Activated T-cell treated with anti-CD3 and anti-CD28 coated beads, Interleukin-2, amount 50 U/mL, for 24 hours (primary cell): ENCODE measurements at regions not wholly inside any gene's neighbourhood (a gene's known extent, or its start where the extent isn't known, plus 50 kb on each side); places are given as distances from the start of the nearest gene placed in this dataset.

Experiments
- DNase-seq: peaks from one replicate; pipeline ENCODE4 v3.0.0-alpha.2; 2020
- H3K27ac Mint-ChIP-seq: 2 replicates; pipeline ENCODE4 v1.8.0; 2020; ENCODE audit warnings: mild to moderate bottlenecking, mixed read lengths
- H3K27me3 Mint-ChIP-seq: 2 replicates; pipeline ENCODE4 v1.8.0; 2020; ENCODE audit warnings: mixed read lengths
- H3K36me3 Mint-ChIP-seq: 2 replicates; pipeline ENCODE4 v1.8.0; 2020; ENCODE audit warnings: low read depth, mixed read lengths
- H3K4me1 Mint-ChIP-seq: 2 replicates; pipeline ENCODE4 v1.8.0; 2020; ENCODE audit warnings: low read depth, mixed read lengths
- H3K4me3 Mint-ChIP-seq: 2 replicates; pipeline ENCODE4 v1.8.0; 2020; ENCODE audit warnings: mild to moderate bottlenecking, moderate library complexity, mixed read lengths
- H3K9me3 Mint-ChIP-seq: 2 replicates; pipeline ENCODE4 v1.8.0; 2020; ENCODE audit warnings: mixed read lengths

DNA sequence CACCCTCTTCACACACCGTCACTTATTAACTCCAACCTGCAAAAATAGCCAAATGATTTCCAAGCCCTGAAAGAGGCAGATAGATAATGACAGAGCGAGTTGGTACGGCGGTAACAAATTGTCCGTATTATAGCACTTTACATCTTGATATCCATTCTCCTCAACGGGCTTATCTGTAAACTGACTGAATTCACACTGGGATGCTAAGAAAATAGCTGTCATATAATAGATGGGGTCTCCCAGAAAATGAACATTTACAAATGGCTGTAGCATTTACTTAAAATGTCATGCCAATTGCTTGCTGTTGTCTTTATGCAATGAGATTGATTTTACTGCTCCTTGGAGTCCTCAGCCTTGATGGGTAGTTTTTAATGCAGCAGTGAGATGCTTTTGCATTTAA is 225.8 kb upstream of the SDK2 start:
- no peak for DNase-seq
- no peaks in the 10 kb centered on the region for H3K9me3 Mint-ChIP-seq
- peaks cover 3% of the 10 kb centered on the region for H3K4me1 Mint-ChIP-seq
- no peak overlapping the region for H3K27ac Mint-ChIP-seq
- H3K27me3 Mint-ChIP-seq: no peaks in the 10 kb centered on the region
- H3K4me3 Mint-ChIP-seq: no peak overlapping the region
- H3K36me3 Mint-ChIP-seq: no peaks in the 10 kb centered on the region

- Mint-ChIP-seq H3K27ac (no peak overlapping the region), H3K4me3 (no peak overlapping the region), H3K27me3 (no peaks in the 10 kb centered on the region), H3K9me3 (no peaks in the 10 kb centered on the region), H3K4me1 (peaks cover 3% of the 10 kb centered on the region), H3K36me3 (no peaks in the 10 kb centered on the region)
- no peak for DNase-seq
These were observed 226.2 kb upstream of the SDK2 start for GRCh38 chr17:73870473-73870872.

DNA sequence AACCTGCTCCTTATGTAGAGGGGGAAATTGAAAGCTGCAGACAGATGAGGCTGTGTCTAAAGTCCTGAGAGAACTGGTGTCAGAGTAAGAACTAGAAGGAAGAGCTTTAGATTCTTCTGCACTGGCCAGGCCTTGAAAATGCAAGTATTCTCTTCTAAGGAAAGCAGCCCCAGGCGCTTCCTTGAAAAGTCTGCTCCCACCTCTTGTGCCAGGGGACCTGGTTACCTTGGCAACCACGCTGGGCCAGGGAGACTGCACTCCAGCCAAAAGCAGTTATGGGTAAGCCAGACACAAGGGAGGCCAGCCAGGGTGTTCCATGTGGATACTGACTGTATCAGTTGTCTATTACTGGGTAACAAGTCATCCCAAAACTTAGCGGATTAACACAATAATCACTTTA is 228.6 kb upstream of the SDK2 start:
- peaks cover 3% of the 10 kb centered on the region for H3K4me1 Mint-ChIP-seq
- H3K27ac Mint-ChIP-seq: no peak overlapping the region
- DNase-seq: no peak
- no peaks in the 10 kb centered on the region for H3K27me3 Mint-ChIP-seq
- H3K9me3 Mint-ChIP-seq: no peaks in the 10 kb centered on the region
- H3K36me3 Mint-ChIP-seq: no peaks in the 10 kb centered on the region
- no peak overlapping the region for H3K4me3 Mint-ChIP-seq

DNA sequence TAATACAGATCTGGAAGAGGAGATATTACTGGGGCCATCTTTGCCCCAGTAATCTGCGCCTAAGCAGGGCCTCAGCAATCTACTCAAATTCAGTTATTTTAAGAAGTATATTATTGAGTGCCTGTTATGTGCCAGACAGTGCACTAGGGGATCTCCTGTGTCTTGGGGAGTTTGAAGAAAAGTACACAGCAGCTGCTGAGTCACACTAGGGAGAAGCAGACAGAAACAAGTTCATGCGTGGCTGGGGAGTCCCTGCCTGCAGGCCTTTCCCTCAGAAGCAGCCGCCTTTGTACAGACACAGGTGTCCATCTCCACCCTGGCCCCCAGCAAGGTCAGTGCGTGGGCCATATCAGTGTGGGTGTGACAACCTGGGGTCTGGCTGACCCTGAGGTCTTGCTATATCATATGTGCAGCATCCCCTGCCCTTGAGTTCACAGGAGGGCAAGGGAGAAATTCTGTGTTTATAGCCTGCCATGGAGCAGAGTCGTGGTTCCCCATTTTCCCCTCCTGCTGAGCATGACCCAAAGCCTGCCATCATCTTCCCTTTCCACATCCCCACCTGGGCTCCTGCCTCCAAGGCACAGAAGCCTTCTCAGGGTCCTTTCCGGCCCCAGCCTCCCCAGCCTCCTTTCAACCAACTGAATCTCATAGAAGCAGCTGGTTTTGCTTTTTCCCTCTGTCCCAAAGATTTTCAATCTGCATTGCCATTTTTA is 229.9 kb upstream of the SDK2 start:
- no peaks in the 10 kb centered on the region for H3K9me3 Mint-ChIP-seq
- no peak for DNase-seq
- H3K27ac Mint-ChIP-seq: no peak overlapping the region
- no peak overlapping the region for H3K4me3 Mint-ChIP-seq
- no peaks in the 10 kb centered on the region for H3K36me3 Mint-ChIP-seq
- peaks cover 3% of the 10 kb centered on the region for H3K4me1 Mint-ChIP-seq
- H3K27me3 Mint-ChIP-seq: no peaks in the 10 kb centered on the region

DNA sequence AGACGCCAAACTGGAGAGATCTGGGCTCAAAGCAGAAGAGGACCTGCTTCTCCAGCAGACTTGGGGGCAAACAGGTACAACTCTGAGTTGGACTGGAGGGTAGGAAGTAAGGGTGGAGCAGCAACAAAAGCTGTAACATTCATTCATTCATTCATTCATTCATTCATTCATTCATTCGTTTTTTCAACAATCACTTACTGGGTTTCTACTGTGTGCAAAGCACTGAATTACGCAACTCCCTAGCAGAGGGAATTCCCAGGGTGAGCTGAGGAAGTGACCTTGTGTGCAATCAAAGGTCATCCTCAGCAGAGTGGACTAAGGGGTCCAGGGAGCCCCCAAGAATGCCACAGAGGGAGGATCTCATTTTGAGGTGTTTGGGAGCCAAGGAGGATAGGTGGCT is 231.1 kb upstream of the SDK2 start:
- Mint-ChIP-seq H3K4me3 (no peak overlapping the region), H3K27me3 (no peaks in the 10 kb centered on the region), H3K36me3 (no peaks in the 10 kb centered on the region), H3K27ac (no peak overlapping the region), H3K4me1 (peaks cover 3% of the 10 kb centered on the region), H3K9me3 (no peaks in the 10 kb centered on the region)
- DNase-seq: no peak

DNA sequence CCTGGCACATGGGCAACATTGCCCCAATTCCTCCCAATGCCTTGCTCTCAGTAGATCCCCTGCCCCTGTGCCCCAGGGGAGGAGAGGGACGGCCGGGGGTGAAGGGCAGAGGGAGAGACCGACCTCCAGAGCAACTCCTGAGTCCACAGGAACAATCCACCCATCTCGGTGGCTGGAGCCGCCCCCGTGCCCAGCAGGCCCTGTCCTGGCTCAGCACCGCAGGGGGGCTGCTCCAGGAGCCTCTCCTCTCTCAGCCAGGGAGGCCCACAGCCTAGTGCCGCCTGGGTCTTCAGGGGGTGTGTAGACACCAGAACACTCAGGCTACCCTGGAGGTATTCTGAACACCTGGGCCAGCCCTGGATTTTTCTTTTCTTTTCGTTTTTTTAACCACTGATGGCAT is 233.7 kb upstream of the SDK2 start:
- H3K4me3 Mint-ChIP-seq: no peak overlapping the region
- no peaks in the 10 kb centered on the region for H3K9me3 Mint-ChIP-seq
- H3K27me3 Mint-ChIP-seq: no peaks in the 10 kb centered on the region
- DNase-seq: no peak
- H3K36me3 Mint-ChIP-seq: no peaks in the 10 kb centered on the region
- peaks cover 3% of the 10 kb centered on the region for H3K4me1 Mint-ChIP-seq
- H3K27ac Mint-ChIP-seq: no peak overlapping the region

- no peak for DNase-seq
- H3K27ac Mint-ChIP-seq: no peak overlapping the region
- peaks cover under 1% of the 10 kb centered on the region for H3K4me1 Mint-ChIP-seq
- H3K36me3 Mint-ChIP-seq: no peaks in the 10 kb centered on the region
- H3K9me3 Mint-ChIP-seq: no peaks in the 10 kb centered on the region
- no peak overlapping the region for H3K4me3 Mint-ChIP-seq
- no peaks in the 10 kb centered on the region for H3K27me3 Mint-ChIP-seq
These were observed 234.7 kb upstream of the SDK2 start for GRCh38 chr17:73878923-73879322.

DNA sequence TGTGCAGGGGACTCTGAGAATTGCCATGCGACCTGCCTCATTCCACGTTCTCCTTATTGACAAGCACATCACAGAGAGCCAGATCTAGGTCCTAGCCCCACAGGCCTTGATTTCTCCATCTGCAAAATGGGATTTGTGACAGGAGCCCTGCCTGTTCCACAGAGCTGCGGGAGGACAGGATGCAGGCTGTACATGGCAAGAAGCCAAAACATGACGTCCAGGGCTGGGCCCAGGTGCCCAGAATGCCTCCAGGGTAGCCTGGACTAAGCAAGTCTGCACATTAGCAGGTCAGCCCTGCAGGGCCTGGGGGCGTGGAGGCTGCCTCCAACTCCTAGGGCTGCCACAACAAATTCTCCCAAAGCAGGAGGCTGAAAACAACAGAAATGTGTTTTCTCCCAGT is 235.7 kb upstream of the SDK2 start:
- Mint-ChIP-seq H3K27me3 (no peaks in the 10 kb centered on the region), H3K36me3 (no peaks in the 10 kb centered on the region), H3K4me1 (no peaks in the 10 kb centered on the region), H3K4me3 (no peak overlapping the region), H3K27ac (no peak overlapping the region), H3K9me3 (no peaks in the 10 kb centered on the region)
- DNase-seq: no peak

DNA sequence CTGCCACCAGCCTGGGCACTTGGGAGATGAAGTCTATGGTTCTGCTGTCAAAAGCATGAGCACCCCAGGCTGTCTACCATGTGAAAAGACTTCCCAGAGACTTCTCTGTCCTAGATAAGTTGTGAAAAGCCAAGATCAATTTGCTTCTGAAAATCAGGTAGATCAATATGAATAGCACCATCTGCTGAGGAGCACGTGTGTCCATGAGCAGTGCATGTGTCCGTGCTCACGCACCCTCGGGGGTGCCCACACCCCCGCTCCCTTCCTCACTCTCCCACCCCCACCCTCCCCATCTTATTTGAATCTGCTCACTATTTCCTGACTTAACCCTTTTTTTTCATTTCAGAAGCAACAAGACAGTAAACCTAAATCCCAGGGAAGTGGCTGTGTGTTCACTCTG is 238.3 kb upstream of the SDK2 start:
- H3K27me3 Mint-ChIP-seq: no peaks in the 10 kb centered on the region
- H3K27ac Mint-ChIP-seq: no peak overlapping the region
- no peak for DNase-seq
- H3K9me3 Mint-ChIP-seq: no peaks in the 10 kb centered on the region
- no peaks in the 10 kb centered on the region for H3K36me3 Mint-ChIP-seq
- no peak overlapping the region for H3K4me3 Mint-ChIP-seq
- no peaks in the 10 kb centered on the region for H3K4me1 Mint-ChIP-seq

DNA sequence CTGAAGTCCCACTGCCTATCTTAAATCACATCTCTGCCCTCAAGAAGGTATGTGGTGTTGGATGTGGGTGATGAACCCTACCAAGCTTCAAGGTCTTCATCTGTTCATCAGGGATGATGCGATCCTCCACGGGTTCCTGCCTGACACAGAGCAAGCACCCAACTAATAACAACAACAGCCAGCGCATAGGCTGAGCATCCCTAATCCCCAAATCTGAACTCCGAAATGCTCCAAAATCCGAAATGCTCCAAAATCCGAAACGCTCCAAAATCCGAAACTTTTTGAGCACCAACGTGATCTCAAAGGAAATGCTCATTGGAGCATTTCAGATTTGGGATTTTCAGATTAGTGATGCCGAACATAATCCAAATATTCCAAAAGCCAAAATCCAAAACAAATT is 238.9 kb upstream of the SDK2 start:
- H3K27ac Mint-ChIP-seq: no peak overlapping the region
- H3K27me3 Mint-ChIP-seq: no peaks in the 10 kb centered on the region
- no peaks in the 10 kb centered on the region for H3K9me3 Mint-ChIP-seq
- no peaks in the 10 kb centered on the region for H3K4me1 Mint-ChIP-seq
- H3K36me3 Mint-ChIP-seq: no peaks in the 10 kb centered on the region
- H3K4me3 Mint-ChIP-seq: no peak overlapping the region
- DNase-seq: no peak

DNA sequence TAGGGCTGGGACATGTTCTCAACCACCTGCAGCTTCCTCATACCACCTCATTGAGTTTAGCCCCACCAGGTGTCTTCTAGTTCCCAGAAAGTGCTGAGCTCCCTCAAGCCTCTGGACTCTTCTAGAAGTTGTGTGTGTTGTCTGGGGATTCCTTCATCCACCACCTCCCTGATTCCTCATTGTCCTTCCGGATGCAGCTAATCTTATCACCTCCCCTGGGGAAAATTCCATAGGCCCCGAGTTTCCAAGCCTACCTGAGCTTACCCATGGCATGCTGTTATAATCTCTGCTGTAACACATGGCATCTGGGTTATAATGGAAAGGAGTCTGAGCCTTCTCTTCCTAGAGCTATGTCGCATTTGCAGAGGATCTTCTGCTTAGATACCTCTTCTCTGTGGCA is 243.5 kb upstream of the SDK2 start:
- Mint-ChIP-seq H3K4me3 (no peak overlapping the region), H3K27ac (no peak overlapping the region), H3K36me3 (no peaks in the 10 kb centered on the region), H3K27me3 (no peaks in the 10 kb centered on the region), H3K4me1 (no peaks in the 10 kb centered on the region), H3K9me3 (no peaks in the 10 kb centered on the region)
- DNase-seq: no peak

GRCh38 chr17:73888862-73889261 is 244.6 kb upstream of the SDK2 start:
- Mint-ChIP-seq H3K27me3 (no peaks in the 10 kb centered on the region), H3K9me3 (no peaks in the 10 kb centered on the region), H3K27ac (no peak overlapping the region), H3K4me3 (no peak overlapping the region), H3K36me3 (no peaks in the 10 kb centered on the region), H3K4me1 (no peaks in the 10 kb centered on the region)
- no peak for DNase-seq

GRCh38 chr17:73889439-73889838 is 245.2 kb upstream of the SDK2 start:
- H3K4me1 Mint-ChIP-seq: no peaks in the 10 kb centered on the region
- no peaks in the 10 kb centered on the region for H3K36me3 Mint-ChIP-seq
- no peak overlapping the region for H3K27ac Mint-ChIP-seq
- DNase-seq: no peak
- H3K9me3 Mint-ChIP-seq: no peaks in the 10 kb centered on the region
- no peak overlapping the region for H3K4me3 Mint-ChIP-seq
- no peaks in the 10 kb centered on the region for H3K27me3 Mint-ChIP-seq

DNA sequence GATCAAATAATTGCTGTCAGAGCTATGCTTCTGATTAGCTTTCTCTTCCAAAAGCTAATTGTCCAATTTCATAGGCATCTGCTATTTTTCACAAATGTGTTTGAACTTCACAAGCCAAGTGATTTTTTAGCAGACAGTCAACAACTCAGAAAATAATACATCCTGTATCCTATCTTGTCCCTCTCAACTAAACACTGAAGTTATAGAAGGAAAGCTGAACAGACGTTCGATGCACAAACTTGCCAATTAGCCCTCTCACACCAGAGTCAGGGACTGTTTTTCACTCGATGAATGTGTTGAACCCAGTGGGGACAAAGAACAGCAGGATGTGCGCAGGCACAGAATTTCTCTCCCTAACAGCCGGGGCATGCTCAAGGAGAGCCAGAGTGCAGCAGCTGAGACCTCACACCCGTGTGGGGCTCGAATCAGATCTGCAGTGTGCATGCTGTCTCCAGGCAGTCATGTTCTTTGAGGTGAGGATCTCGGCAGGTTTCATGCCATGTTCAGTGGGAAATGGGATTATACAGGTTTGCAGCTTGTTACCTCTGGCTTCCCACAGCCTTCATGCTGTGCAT is 246.7 kb upstream of the SDK2 start:
- H3K4me3 Mint-ChIP-seq: no peak overlapping the region
- H3K27ac Mint-ChIP-seq: no peak overlapping the region
- H3K36me3 Mint-ChIP-seq: no peaks in the 10 kb centered on the region
- H3K27me3 Mint-ChIP-seq: peaks cover 3% of the 10 kb centered on the region
- H3K4me1 Mint-ChIP-seq: no peaks in the 10 kb centered on the region
- DNase-seq: no peak
- H3K9me3 Mint-ChIP-seq: no peaks in the 10 kb centered on the region

DNA sequence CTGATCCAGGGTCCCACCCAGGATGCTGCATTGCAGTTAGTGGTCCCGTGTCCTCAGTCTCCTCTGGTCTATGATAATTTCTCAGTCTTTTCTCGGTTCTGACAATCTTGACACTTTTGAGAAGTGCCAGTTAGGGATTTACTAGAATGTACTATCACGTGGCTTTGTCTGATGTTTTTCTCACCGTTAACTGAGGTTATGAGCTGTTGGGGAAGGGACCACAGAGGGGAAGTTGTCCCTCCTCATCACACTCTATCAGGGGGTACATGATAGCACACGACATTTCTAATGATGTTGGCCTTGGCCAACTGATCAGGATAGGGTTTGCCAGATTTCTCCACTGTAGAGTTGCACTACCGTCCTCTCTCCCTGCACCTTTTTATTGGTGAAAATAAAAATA is 250.9 kb upstream of the SDK2 start:
- H3K27me3 Mint-ChIP-seq: peaks cover 24% of the 10 kb centered on the region
- no peaks in the 10 kb centered on the region for H3K4me1 Mint-ChIP-seq
- H3K27ac Mint-ChIP-seq: no peak overlapping the region
- H3K9me3 Mint-ChIP-seq: no peaks in the 10 kb centered on the region
- no peak for DNase-seq
- H3K4me3 Mint-ChIP-seq: no peak overlapping the region
- H3K36me3 Mint-ChIP-seq: no peaks in the 10 kb centered on the region

DNA sequence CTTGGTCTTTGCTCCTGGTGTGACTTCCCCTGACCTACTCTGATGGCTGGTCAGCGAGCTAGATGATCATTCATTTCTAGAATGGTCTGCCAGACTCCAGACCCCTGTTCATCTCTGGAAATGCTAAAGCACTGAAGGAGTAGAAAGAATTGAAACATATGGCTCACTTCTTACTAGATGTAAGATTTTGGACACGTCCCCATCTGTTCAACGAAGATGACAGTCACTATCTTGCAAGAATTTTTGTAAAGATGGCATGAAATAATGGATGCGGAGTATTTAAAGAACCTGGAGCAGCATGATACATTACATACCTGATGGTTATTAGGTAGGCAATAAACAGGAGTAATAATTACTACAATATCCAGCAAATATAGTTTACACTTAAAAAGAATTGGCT is 252.7 kb upstream of the SDK2 start:
- peaks cover 39% of the 10 kb centered on the region for H3K27me3 Mint-ChIP-seq
- peaks cover 8% of the 10 kb centered on the region for H3K4me1 Mint-ChIP-seq
- H3K27ac Mint-ChIP-seq: no peak overlapping the region
- no peak for DNase-seq
- no peaks in the 10 kb centered on the region for H3K9me3 Mint-ChIP-seq
- H3K4me3 Mint-ChIP-seq: no peak overlapping the region
- no peaks in the 10 kb centered on the region for H3K36me3 Mint-ChIP-seq
